ENCODE measurements at regions not wholly inside any gene's neighbourhood (a gene's known extent, or its start where the extent isn't known, plus 50 kb on each side); places are given as distances from the start of the nearest gene placed in this dataset.

- peak; percentile 63 for DNase-seq (ENCODE audit: low read depth)
Observed at GRCh38 chr11:25981998-25982397, 349.9 kb upstream of the ANO3 start.

- DNase-seq (ENCODE audit: low read depth): no peak
Observed at GRCh38 chr11:25983280-25983679, 348.6 kb upstream of the ANO3 start.

GRCh38 chr11:25988178-25988577 lies 343.8 kb upstream of the ANO3 start:
- DNase-seq (ENCODE audit: low read depth): no peak

- DNase-seq (ENCODE audit: low read depth): no peak
Observed at GRCh38 chr11:25990406-25990805, 341.5 kb upstream of the ANO3 start.

- DNase-seq (ENCODE audit: low read depth): no peak
Observed at GRCh38 chr11:25991476-25991875, 340.5 kb upstream of the ANO3 start.

GRCh38 chr11:25992294-25992693 lies 339.6 kb upstream of the ANO3 start:
- DNase-seq (ENCODE audit: low read depth): no peak

- DNase-seq (ENCODE audit: low read depth): no peak
Observed at GRCh38 chr11:25993016-25993415, 338.9 kb upstream of the ANO3 start.

- no peak for DNase-seq (ENCODE audit: low read depth)
Observed at GRCh38 chr11:26011474-26011873, 320.5 kb upstream of the ANO3 start.

GRCh38 chr11:26014456-26015115 lies 317.3 kb upstream of the ANO3 start:
- DNase-seq (ENCODE audit: low read depth): no peak

- DNase-seq (ENCODE audit: low read depth): no peak
Observed at GRCh38 chr11:26017322-26017860, 314.5 kb upstream of the ANO3 start.

GRCh38 chr11:26017903-26018302 lies 314.0 kb upstream of the ANO3 start:
- no peak for DNase-seq (ENCODE audit: low read depth)

GRCh38 chr11:26018336-26018735 lies 313.6 kb upstream of the ANO3 start:
- no peak for DNase-seq (ENCODE audit: low read depth)

- DNase-seq (ENCODE audit: low read depth): no peak
Observed at GRCh38 chr11:26019386-26019785, 312.5 kb upstream of the ANO3 start.

- DNase-seq (ENCODE audit: low read depth): no peak
Observed at GRCh38 chr11:26021017-26021416, 310.9 kb upstream of the ANO3 start.

GRCh38 chr11:26023057-26023456 lies 308.9 kb upstream of the ANO3 start:
- DNase-seq (ENCODE audit: low read depth): no peak

GRCh38 chr11:26025676-26026075 lies 306.3 kb upstream of the ANO3 start:
- DNase-seq (ENCODE audit: low read depth): peak; percentile 17

GRCh38 chr11:26026078-26026477 lies 305.9 kb upstream of the ANO3 start:
- no peak for DNase-seq (ENCODE audit: low read depth)

- no peak for DNase-seq (ENCODE audit: low read depth)
Observed at GRCh38 chr11:26027887-26028286, 304.0 kb upstream of the ANO3 start.

GRCh38 chr11:26028393-26028911 lies 303.5 kb upstream of the ANO3 start:
- peak; percentile 77 for DNase-seq (ENCODE audit: low read depth)

GRCh38 chr11:26030399-26030798 lies 301.5 kb upstream of the ANO3 start:
- DNase-seq (ENCODE audit: low read depth): no peak

GRCh38 chr11:26032241-26032640 lies 299.7 kb upstream of the ANO3 start:
- no peak for DNase-seq (ENCODE audit: low read depth)

- DNase-seq (ENCODE audit: low read depth): no peak
Observed at GRCh38 chr11:26035696-26036095, 296.2 kb upstream of the ANO3 start.

- DNase-seq (ENCODE audit: low read depth): no peak
Observed at GRCh38 chr11:26037716-26038115, 294.2 kb upstream of the ANO3 start.

- DNase-seq (ENCODE audit: low read depth): no peak
Observed at GRCh38 chr11:26040339-26040738, 291.6 kb upstream of the ANO3 start.

Measured in iris pigment epithelial cell (primary cell).